NCI-H774 (cell line): ENCODE measurements at regions not wholly inside any gene's neighbourhood (a gene's known extent, or its start where the extent isn't known, plus 50 kb on each side); places are given as distances from the start of the nearest gene placed in this dataset.
"Not testable (repeated sequence)": the region's sequence is repeated elsewhere in the genome, so short reads cannot be mapped to it uniquely, and the experiment has no call there.

Source experiments
- DNase-seq: peaks from one replicate; lab custom pipeline; 2025; lab: John Stamatoyannopoulos, UW

DNA sequence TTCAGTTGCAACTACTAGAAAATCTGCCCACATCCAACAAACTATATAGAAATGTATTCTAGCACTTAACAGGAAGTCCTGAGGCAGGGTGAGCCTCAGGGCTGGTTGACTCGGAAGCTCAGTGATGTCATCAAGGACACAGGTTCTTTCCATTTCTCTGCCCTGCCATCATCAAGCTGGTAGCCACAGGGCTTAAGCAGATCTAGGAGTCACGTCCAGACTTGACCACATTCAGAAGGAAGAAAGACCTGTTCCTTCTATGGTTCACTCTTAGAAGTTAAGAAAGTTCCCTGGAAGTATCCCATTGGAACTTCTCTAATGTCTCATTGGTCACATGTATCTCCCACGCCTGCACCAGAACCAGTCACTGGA, 438.1 kb downstream of the PRDM2 start:
- no peak for DNase-seq

DNA sequence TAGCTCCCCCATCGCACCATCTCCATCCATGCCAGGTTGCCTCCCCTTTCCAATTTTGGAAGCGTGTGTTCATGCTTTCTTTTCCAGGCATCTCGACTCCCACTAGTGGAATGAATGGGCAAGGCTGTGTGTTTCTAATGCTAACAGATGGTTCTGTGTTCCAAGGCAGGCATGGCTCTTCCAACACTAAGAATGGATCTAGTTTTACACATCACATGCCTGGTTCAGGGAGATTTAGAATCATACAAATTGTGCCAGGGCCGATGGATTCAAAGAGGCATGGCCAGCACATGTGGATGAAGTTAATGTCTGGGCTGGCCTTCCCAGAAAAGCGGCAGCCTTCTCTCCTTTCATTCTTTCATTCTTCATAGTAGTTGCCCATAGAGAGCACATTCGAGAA, 438.7 kb downstream of the PRDM2 start:
- DNase-seq: no peak

GRCh38 chr1:14140831-14141401, 440.9 kb downstream of the PRDM2 start:
- DNase-seq: no peak

- DNase-seq: no peak
Observed at GRCh38 chr1:14141656-14142055, 441.7 kb downstream of the PRDM2 start.

- DNase-seq: no peak
Observed at GRCh38 chr1:14142397-14143100, 442.6 kb downstream of the PRDM2 start.

- no peak for DNase-seq
Observed at GRCh38 chr1:14143777-14144176, 443.8 kb downstream of the PRDM2 start.

DNA sequence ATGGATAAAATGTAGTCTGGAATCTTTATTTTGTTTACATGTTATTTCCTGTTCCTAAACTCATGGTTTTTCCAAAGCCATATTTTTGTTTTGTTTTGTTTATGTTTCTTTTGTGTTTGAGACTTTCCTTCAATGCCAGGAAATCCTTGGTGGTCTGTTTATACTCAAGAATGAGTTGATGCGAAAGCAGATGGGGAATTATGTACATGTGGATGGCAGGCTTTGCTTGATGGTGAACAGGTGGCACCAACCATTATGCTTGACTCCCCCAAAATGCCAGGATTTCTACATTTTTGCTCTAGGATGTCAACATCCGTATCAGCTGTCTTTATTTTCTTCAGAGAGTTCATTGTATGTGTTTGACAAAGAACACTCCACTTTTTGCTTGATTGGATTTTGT, 448.5 kb downstream of the PRDM2 start:
- no peak for DNase-seq

GRCh38 chr1:14149431-14149830, 449.1 kb upstream of the KAZN start:
- no peak for DNase-seq

DNA sequence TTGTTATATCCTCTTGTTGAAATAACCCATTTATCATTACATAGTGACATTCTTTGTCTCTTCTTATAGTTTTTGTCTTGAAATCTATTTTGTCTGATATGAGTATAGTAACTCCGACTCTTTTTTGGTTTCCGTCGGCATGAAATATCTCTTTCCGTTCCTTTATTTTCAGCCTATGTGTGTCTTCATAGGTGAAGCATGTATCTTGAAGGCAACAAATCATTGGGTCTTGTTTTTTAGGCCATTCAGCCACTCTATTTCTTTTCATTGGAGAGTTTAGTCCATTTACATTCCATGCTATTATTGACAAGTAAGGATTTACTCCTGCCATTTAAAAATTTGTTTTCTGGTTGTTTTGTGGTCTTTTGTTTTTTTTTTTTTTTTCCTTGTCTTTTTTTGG, 441.9 kb upstream of the KAZN start:
- no peak for DNase-seq

GRCh38 chr1:14160781-14161180, 437.7 kb upstream of the KAZN start:
- DNase-seq: no peak

- no peak for DNase-seq
Observed at GRCh38 chr1:14163246-14163645, 435.2 kb upstream of the KAZN start.

DNA sequence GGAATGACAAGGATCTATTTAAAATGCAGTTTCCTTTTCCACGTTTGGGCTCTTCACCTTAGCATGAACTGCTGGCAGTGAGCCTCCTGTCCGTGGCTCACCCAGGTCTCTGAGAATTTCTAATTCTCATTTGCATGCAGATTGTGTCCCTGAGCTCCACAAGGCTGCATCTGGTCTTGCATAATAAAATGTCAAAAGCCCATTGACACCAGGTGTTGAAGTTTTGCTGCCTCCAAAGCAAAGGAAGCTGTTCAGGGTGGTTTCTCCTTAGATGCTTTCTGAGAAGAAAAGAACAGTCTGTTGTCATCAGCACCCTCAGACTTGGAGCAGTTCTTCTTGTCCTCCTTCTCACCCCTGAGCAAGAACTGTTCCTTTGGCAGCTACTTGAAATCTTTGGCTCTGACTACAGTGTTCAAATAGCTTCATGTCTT, 433.1 kb upstream of the KAZN start:
- DNase-seq: no peak

GRCh38 chr1:14167884-14168283, 430.6 kb upstream of the KAZN start:
- no peak for DNase-seq

GRCh38 chr1:14168326-14169063, 430.0 kb upstream of the KAZN start:
- no peak for DNase-seq

DNA sequence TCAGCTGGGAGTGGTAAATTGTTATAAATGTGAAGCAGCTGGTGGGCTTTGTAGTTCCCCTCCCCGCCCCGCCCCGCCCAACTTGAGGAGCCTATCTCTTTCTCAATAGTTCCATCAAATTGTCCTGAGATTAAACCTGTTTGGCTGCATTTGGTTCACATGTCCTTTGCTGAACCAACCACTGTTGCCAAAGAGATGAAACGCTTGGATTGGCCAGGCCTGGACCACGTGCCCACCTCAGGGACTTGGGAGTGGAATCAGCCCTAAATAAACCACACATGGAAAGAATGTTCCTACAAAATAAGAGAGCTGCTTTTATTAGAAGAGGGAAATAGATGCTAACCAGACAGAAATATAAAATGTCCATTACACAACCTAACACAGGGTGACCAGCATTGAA, 424.9 kb upstream of the KAZN start:
- no peak for DNase-seq

DNA sequence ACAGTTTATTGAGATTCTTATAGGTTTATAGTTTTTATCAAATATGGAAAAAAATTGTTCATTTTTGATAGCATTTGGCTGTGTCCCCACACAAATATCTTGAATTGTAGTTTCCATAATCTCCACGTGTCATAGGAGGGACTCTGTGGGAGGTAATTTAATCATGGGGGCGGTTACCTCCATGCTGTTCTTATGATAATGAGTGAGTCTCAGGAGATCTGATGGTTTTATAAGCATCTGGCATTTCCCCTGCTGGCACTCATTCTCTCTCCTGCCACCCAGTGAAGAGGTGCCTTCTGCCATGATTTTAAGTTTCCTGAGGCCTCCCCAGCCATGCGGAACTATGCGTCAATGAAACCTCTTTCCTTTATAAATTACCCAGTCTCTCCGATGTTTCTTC, 420.6 kb upstream of the KAZN start:
- DNase-seq: not testable (repeated sequence)

GRCh38 chr1:14180738-14181137, 417.7 kb upstream of the KAZN start:
- no peak for DNase-seq

- DNase-seq: no peak
Observed at GRCh38 chr1:14181191-14181795, 417.2 kb upstream of the KAZN start.

- DNase-seq: no peak
Observed at GRCh38 chr1:14182856-14183255, 415.6 kb upstream of the KAZN start.

DNA sequence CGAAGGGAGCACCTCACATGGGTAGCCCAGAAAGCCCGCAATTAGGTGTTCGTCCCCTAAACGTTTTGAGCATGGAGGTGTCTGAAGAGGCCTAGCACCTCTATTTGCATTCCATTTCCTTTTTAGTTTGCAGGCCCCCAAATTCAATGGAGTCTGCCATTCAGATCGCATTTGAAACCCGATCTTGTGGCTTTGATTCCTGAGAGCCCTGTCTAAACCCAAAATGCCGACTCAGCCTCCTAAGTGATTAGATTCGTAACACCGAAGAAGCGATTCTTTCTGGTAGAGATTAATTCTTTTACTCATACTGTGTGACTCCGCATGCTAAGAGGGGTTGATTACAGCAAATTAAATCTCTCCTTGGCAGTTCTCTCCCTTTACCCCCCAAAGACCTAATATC, 415.2 kb upstream of the KAZN start:
- DNase-seq: no peak

GRCh38 chr1:14184454-14184853, 414.0 kb upstream of the KAZN start:
- DNase-seq: no peak

- DNase-seq: no peak
Observed at GRCh38 chr1:14189381-14189780, 409.1 kb upstream of the KAZN start.

GRCh38 chr1:14190508-14190907, 408.0 kb upstream of the KAZN start:
- DNase-seq: no peak
